OCI-LY7 (cell line): ENCODE measurements at regions not wholly inside any gene's neighbourhood (a gene's known extent, or its start where the extent isn't known, plus 50 kb on each side); places are given as distances from the start of the nearest gene placed in this dataset.

Experiments
- EZH2phosphoT487 ChIP-seq: fragments of 200-600 bp; sonication (generic); IDR thresholded peaks from 2 replicates; pipeline ENCODE4 v1.6.1; 2018; ENCODE audit warnings: low read depth, borderline replicate concordance, mild to moderate bottlenecking, mixed run types, antibody characterized with exemption, low read length, moderate library complexity, mixed read lengths
- TF ChIP-seq, protein P1 (sequence below): fragments of 200-600 bp; sonication (generic); conservative IDR thresholded peaks from 2 replicates; pipeline ENCODE4 v1.5.1; 2014; ENCODE audit warnings: mild to moderate bottlenecking, antibody characterized with exemption, low read length, moderate library complexity, mixed read lengths

DNA sequence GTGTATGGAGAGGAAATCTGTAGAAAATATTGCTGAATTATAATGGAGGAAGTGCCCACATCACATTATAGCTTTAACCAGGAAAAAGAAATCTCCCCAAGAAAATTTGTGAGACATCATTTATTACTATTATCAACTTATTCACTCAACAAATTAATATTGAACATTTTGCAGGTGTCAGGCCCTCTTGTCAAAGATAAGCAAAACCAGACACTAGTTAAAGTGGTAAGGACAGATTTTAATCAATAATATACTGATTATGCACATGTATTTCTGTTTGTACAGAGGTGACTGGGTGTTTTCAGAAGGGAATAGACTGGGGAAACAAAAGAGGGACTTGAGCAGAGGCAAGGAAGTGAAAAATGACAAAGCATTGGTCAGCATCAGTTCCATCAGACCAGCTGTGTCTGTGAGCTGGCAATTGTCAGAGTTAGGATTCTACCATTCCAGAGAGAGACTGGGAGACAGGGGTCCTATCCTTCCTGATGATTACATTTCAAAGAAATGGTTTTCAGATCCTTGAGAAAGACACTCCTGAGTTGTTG, 519.2 kb downstream of the UTRN start:
- TF ChIP-seq, protein P1, sequence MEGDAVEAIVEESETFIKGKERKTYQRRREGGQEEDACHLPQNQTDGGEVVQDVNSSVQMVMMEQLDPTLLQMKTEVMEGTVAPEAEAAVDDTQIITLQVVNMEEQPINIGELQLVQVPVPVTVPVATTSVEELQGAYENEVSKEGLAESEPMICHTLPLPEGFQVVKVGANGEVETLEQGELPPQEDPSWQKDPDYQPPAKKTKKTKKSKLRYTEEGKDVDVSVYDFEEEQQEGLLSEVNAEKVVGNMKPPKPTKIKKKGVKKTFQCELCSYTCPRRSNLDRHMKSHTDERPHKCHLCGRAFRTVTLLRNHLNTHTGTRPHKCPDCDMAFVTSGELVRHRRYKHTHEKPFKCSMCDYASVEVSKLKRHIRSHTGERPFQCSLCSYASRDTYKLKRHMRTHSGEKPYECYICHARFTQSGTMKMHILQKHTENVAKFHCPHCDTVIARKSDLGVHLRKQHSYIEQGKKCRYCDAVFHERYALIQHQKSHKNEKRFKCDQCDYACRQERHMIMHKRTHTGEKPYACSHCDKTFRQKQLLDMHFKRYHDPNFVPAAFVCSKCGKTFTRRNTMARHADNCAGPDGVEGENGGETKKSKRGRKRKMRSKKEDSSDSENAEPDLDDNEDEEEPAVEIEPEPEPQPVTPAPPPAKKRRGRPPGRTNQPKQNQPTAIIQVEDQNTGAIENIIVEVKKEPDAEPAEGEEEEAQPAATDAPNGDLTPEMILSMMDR = no peak
- no peak for TF ChIP-seq EZH2phosphoT487
